GM12878 (cell line): ENCODE measurements at regions not wholly inside any gene's neighbourhood (a gene's known extent, or its start where the extent isn't known, plus 50 kb on each side); places are given as distances from the start of the nearest gene placed in this dataset.

Experiments used
- ATF2 ChIP-seq: IDR thresholded peaks from 2 replicates; pipeline ENCODE4 v1.6.1; 2012; ENCODE audit warnings: low read length, inconsistent platforms
- BCL11A ChIP-seq: IDR thresholded peaks from 2 replicates; pipeline ENCODE4 v1.6.1; 2011; ENCODE audit warnings: low read depth, low read length
- BCLAF1 ChIP-seq: fragments of 450-650 bp; IDR thresholded peaks from 2 replicates; pipeline ENCODE4 v1.6.1; 2017; ENCODE audit warnings: antibody characterized with exemption, mild to moderate bottlenecking, moderate library complexity
- BRCA1 ChIP-seq: IDR thresholded peaks from 2 replicates; pipeline ENCODE4 v1.6.1; 2011; ENCODE audit warnings: low read depth, low read length, improper control_type of control experiment
- DPF2 ChIP-seq: fragments of 450-650 bp; IDR thresholded peaks from 2 replicates; pipeline ENCODE4 v1.6.1; 2017; ENCODE audit warnings: mild to moderate bottlenecking
- ELK1 ChIP-seq: IDR thresholded peaks from 2 replicates; pipeline ENCODE4 v1.6.1; 2012; ENCODE audit warnings: low read depth, low read length, improper control_type of control experiment
- FOS ChIP-seq: IDR thresholded peaks from 3 replicates; pipeline ENCODE4 v1.6.1; 2011; ENCODE audit warnings: borderline replicate concordance; ENCODE audit not compliant: insufficient read length; ENCODE audit errors: extremely low read depth
- IKZF1 ChIP-seq: fragments of 450-650 bp; conservative IDR thresholded peaks from 2 replicates; pipeline ENCODE4 v1.6.1; 2017; ENCODE audit warnings: antibody characterized with exemption, mild to moderate bottlenecking
- NFIC ChIP-seq: IDR thresholded peaks from 2 replicates; pipeline ENCODE4 v1.6.1; 2012; ENCODE audit warnings: low read depth, mild to moderate bottlenecking, inconsistent platforms, low read length, moderate library complexity
- POLR2AphosphoS2 ChIP-seq: IDR thresholded peaks from 2 replicates; pipeline ENCODE4 v1.6.1; 2011; ENCODE audit warnings: low read depth, mild to moderate bottlenecking, low read length, improper control_type of control experiment, moderate library complexity
- RAD51 ChIP-seq: fragments of 450-650 bp; IDR thresholded peaks from 2 replicates; pipeline ENCODE4 v1.6.1; 2016; ENCODE audit warnings: moderate library complexity, mild to moderate bottlenecking, inconsistent platforms
- RCOR1 ChIP-seq: conservative IDR thresholded peaks from 2 replicates; pipeline ENCODE4 v1.6.1; 2012; ENCODE audit warnings: low read depth, low read length, improper control_type of control experiment
- RELB ChIP-seq: fragments of 450-650 bp; IDR thresholded peaks from 2 replicates; pipeline ENCODE4 v1.6.1; 2017; ENCODE audit warnings: low read depth, mild to moderate bottlenecking, moderate library complexity
- SUPT20H ChIP-seq: IDR thresholded peaks from 2 replicates; pipeline ENCODE4 v1.6.1; 2011; ENCODE audit warnings: low read depth, mild to moderate bottlenecking, low read length, moderate library complexity, borderline replicate concordance; ENCODE audit not compliant: control insufficient read depth

GRCh38 chr12:131239384-131240094 is 285.8 kb downstream of the ADGRD1 start (continued):
- TF ChIP-seq NFIC (0 out of 2 replicates have a peak, but pooled peaks have one; percentile 38), RELB (peak; percentile 77), RCOR1 (no peak), ELK1 (no peak), RAD51 (no peak), IKZF1 (peak; percentile 46; the same call in 1 of the 2 replicates), BCLAF1 (no peak), BRCA1 (no peak), SUPT20H (no peak), DPF2 (no peak), ATF2 (peak; percentile 46; the same call in 1 of the 2 replicates), FOS (no peak), POLR2AphosphoS2 (no peak), BCL11A (peak; percentile 40; the same call in 1 of the 2 replicates)
